ELR (cell line): ENCODE measurements at regions not wholly inside any gene's neighbourhood (a gene's known extent, or its start where the extent isn't known, plus 50 kb on each side); places are given as distances from the start of the nearest gene placed in this dataset.

Source experiments
- DNase-seq: peaks from one replicate; pipeline ENCODE4 v3.0.0-alpha.2; 2015; ENCODE audit warnings: low read depth

DNA sequence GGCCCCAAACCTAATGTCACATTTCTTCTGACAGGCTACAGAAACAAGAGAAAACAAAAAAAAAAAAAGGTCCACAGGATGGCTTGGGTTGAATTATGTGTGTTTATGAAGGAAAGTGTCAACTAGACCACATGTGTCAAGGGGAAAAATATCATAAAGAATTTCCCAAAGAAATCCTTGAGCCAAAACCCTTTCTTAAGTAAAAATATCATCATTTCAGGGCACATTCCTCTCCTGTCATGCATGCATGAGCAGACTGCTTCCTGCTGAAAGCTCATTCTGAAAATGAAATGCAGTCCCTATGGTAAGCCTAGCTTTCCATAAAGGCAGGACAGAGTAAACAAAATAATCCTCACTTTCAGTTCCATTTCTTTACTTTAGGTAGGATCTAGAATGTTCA is 85.7 kb upstream of the RBBP8 start:
- DNase-seq: peak; percentile 4

DNA sequence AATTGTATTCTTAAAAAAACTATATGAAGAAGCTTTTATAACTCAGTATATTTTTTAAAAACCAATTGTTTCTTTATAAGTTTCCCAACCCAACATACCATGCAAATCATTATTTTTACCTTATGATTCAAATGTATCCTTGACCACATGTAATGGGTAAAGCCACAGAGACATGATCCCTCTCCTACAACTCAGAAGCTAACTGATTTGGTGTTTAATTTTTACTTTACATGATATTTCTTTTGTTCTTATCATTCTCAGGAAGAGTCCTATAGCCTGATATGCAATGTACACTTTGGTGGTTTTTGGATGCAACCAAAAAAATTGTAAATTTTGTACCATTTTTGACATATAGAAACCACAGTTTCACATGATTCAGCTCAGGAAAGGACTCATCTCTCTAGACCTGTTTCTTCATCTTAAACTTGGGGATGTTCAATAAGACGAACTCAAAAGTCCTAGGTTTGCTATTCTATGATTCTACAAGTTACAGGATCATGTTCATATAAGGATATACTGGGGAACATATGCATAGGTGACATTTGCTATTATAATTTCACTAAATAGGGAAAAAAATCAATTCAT is 85.2 kb upstream of the RBBP8 start:
- no peak for DNase-seq

DNA sequence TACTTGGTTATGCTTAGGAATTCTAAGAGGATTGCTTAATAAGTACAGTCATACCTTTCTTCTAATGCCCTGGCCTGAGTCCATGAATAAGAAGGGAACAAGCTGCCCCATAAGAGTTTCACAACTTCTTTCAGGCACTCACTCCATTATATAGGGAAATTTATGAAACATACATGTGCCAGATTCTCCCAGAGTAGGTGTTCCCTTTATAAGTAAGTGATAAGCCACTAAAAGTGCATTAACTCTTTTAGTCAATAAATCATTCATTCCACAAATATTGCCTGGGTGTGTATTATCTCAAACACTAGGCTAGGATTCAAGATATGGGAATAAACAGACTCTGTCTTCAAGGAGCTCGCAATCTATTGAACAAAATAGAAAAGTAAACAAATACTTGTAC is 84.5 kb upstream of the RBBP8 start:
- peak; percentile 55 for DNase-seq

DNA sequence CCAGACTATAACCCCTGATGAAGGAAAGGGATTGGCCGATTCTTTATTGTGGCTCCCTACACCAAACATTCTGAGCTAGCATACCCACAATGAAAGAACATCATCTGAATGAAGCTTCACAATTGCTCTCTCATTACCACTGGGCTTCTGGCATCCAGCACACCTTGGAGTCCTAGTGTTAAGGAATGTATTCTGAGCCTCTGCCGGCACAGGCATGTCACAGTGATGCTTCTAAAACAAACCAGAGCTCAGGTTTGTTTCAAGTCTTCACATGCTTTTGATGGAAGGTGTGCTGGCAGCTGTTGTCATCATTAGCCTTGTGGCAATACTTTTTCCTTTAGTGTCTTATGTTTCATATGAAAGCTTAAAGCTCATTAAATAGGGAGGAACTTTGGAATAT is 76.3 kb upstream of the RBBP8 start:
- DNase-seq: no peak

DNA sequence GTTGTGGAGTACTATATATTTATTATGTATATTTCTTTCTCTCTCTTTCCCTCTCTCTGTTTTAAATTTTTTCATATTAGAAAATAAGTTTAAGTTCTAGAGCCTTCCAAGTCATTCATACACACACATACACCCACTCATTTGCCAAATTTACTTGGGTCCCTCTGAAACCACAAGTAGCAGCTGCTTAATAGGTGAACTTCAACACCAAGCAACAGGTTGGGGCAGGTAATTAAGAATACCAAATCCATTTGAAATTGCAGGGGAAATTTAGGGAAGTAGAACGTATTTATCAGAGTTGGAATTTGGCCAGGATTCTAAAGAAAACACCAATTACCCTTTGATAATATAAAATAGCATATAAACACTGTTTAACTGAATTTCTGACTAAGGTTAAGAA is 75.0 kb upstream of the RBBP8 start:
- DNase-seq: no peak

DNA sequence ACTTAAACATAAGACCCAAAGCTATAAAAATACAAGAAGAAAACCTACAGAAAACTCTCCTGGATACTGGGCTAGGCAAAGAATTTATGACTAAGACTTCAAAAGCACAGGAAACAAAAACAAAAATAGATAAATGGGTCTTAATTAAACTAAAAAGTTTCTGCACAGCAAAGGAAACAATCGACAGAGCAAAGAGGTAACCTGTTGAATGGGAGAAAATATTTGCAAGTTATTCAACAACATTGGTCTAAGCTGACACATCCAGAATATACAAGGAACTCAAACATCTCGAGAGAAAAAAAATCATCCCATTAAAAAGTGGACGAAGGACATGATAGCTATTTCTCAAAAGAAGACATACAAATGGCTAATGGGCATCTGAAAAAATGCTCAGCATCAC is 72.3 kb upstream of the RBBP8 start:
- DNase-seq: no peak

DNA sequence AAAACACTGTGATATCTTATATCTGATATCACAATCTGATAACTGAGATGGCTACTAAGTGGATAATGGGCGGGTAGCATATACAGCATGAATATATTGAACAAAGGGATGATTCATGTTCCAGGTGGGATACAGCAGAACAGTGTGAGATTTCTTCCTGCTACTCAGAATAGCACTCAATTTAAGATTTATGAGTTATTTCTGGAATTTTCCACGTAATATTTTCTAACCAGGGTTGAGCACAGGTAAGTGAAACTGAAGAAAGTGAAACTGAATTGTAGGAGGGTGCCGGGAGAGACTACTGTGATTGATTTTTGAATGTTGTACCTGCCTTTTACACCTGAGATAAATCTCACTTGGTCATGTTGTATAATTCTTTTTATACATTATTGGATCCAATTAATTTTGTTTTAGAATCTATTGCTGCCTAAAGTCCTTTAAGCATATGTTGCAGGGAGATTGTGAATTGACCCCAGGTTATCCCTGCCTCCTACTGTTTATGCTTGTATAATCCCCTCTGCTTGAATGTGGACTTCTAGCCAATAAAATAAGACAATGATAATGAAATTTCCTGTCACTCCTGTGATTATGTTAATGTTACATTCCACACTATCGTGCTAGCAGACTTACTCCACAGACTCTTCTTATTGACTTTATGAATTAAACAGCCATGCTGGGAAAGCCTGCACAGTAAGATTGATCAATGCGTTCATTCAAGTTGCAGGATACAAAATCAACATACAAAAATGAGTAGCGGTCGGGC is 67.6 kb upstream of the RBBP8 start:
- no peak for DNase-seq

DNA sequence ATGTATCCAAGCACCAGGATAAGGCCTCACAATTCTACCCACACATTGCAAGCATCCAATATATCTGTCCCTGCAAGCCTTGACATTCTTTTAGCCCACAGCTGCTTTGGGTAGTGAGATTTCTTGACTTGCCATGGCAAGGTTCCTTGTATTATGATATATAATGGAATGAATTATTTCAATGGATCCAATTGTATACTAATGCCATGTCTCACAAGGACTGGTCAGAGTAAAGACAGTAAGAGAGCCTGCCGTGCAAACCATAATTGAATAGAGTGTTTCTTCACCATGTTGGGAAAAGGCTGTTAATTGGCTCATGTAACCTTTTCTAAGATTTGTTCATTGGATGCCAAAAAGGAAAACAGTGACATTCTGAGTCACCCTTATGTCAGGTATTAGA is 64.3 kb upstream of the RBBP8 start:
- DNase-seq: no peak

DNA sequence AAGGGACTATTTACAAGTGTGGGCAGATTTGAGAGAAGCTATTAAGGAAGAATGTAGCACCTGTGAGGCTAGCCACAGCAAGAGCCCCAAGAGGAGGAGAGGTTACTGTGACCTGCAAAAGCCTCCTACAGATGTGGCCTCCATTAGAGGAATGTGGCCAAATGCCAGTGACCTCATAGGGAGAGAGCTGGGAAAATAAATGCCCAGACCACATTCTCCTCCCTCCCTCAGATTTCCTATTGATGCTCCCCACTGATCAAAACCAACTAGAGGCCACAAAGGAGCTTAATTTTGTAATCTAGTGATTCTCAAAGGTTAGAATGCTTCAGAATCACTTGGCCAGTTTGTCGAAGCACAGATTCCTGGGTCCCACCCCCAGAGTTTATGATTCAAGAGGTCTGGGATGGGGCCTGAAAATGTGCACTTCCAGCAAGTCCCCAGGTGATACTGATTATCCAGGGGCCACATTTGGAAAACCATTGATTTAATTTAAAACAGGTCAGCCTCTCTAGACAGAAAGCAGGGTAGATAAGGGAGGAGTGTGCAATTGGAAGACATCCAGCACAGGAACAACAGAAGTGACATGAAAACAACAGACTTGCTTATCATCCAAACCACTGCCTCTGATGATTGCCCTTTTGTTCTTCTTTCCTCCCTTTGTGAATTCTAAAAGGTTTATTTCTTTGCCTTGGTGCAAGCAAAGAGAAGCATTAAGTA is 61.2 kb upstream of the RBBP8 start:
- DNase-seq: peak; percentile 3

DNA sequence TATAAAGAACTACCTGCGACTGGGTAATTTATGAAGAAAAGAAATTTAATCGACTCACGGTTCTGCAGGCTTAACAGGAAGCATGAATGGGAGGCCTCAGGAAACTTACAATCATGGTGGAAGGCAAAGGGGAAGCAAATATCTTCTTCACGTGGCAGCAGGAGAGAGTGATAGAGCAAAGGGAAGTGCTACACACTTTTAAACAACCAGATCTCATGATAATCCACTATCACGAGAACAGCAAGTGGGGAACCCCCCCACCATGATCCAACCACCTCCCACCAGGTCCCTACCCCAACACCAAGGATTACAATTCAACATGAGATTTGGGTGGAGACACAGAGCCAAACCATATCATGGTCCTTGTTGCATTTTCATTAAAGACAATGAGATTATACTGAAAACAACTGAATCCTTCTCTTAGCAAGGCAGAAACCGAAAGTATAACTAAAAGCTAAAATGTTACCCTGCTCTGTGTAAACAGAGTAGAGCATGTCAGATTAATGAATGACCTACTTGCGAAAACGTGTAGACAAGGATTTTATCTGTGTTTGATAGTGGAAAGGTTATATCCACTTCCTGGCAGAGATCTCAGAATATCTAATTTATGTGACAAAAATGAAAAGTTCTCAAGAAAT is 60.1 kb upstream of the RBBP8 start:
- DNase-seq: no peak

DNA sequence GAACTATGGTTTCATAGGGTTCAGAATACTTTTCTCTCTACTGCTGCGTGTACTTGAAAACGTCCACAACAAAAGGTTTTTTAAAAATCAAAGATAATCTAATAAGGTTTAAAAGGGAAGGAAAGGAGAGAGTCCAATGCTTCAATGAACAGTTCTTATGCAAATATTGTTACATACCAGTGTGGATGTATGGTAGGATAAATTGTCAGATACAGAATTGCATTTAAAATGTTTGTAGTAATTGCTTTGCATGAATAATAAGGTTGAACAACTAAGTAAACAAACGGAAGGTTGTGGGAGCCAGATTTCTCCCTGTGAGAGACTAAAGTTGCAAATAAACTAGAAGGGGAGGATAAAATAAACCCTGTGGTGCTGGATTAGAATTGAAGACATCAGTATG is 53.8 kb upstream of the RBBP8 start:
- DNase-seq: no peak

DNA sequence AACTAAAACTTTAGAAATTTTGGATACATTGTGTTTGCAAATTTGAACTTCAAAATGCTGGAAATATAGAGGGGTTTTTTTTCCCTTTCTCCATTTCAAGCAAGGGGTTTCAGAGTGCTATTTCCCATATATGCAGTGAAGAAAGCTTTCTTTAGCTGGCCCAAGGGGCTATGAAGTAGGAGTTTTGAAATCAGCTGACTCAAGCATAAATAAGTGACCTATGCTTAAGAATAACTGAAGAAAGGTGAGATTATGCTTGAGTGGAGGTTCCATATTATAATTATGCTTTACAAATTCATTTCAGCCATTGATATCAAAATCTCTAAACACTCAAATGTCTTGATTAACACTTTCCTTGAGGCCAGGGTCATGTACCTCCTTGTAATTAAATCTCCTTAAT is 51.0 kb upstream of the RBBP8 start:
- no peak for DNase-seq

DNA sequence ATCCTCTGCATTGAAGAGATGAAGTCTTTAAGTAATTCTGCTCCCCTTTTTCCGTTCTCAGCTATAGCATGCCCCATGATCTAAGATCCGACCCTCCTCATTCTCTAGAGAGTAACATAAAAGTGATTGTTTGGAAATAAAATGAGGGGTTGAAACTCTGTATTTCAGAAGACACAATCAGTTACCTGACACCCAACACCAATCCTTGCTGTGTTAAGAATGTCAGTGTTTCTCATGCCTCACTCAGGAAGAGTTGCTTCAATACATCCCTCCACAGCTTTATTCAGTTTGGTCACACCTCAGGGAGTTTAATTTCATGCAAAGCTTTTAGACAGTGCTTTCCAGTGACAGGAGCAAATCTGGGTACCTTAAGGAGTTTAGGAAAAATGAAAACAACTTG is 49.9 kb upstream of the RBBP8 start:
- DNase-seq: no peak
